Brain microvascular endothelial cell (primary cell): ENCODE measurements at regions not wholly inside any gene's neighbourhood (a gene's known extent, or its start where the extent isn't known, plus 50 kb on each side); places are given as distances from the start of the nearest gene placed in this dataset.
"Not testable (repeated sequence)": the region's sequence is repeated elsewhere in the genome, so short reads cannot be mapped to it uniquely, and the experiment has no call there.

Experiments
- DNase-seq: peaks from one replicate; pipeline ENCODE4 v3.0.0-alpha.2; 2020
- H3K27ac ChIP-seq: fragments of 250-450 bp; sonication (Bioruptor Pico); 2 replicates; pipeline ENCODE4 v1.5.1; 2020; ENCODE audit warnings: mild to moderate bottlenecking, moderate library complexity
- H3K27me3 ChIP-seq: fragments of 250-450 bp; sonication (Bioruptor Pico); replicated peaks from 2 replicates; pipeline ENCODE4 v1.5.1; 2020; ENCODE audit warnings: mild to moderate bottlenecking
- H3K36me3 ChIP-seq: fragments of 250-450 bp; sonication (Bioruptor Pico); replicated peaks from 2 replicates; pipeline ENCODE4 v1.5.1; 2020; ENCODE audit warnings: mild to moderate bottlenecking
- H3K4me3 ChIP-seq: 2 replicates; pipeline ENCODE4 v1.5.1; 2011; ENCODE audit warnings: low read depth, mild to moderate bottlenecking, control low read depth, low read length, moderate library complexity
- in situ Hi-C: cut with HindIII; loops from 2 replicates; pipeline ENCODE4 v1.10.0; 2017; ENCODE audit warnings: low sequenced_read_pairs, low pct_ligation_motif_present
- TF ChIP-seq, protein P1 (sequence below): IDR thresholded peaks from 2 replicates; pipeline ENCODE4 v1.5.1; 2011; ENCODE audit warnings: low read depth, mild to moderate bottlenecking, moderate library complexity, low read length, control low read depth, inconsistent platforms; ENCODE audit errors: missing control alignments

DNA sequence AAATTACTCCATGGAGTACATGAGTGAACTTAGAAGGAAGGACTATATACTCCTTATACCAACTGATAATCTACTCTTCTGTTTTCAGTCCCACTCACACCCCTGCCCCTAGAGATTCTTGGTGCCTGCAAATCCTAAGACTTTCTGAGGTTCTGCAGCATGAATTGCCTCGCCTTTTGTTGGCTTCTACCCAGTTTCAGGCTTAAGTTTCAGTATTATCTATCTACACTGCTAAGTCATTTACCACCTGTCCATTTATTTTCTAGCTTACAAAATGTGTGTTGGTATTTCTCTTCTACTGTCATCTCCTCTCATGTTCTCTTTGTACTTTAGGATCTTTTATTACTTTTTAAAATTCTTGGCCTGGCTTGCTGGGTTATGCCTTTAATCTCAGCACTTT lies 94.4 kb upstream of the AMOT start:
- in situ Hi-C loops, result no loop called here
- TF ChIP-seq, protein P1, sequence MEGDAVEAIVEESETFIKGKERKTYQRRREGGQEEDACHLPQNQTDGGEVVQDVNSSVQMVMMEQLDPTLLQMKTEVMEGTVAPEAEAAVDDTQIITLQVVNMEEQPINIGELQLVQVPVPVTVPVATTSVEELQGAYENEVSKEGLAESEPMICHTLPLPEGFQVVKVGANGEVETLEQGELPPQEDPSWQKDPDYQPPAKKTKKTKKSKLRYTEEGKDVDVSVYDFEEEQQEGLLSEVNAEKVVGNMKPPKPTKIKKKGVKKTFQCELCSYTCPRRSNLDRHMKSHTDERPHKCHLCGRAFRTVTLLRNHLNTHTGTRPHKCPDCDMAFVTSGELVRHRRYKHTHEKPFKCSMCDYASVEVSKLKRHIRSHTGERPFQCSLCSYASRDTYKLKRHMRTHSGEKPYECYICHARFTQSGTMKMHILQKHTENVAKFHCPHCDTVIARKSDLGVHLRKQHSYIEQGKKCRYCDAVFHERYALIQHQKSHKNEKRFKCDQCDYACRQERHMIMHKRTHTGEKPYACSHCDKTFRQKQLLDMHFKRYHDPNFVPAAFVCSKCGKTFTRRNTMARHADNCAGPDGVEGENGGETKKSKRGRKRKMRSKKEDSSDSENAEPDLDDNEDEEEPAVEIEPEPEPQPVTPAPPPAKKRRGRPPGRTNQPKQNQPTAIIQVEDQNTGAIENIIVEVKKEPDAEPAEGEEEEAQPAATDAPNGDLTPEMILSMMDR, result no peak
- H3K36me3 ChIP-seq, result no peaks in the 10 kb centered on the region
- no peak for DNase-seq
- no peaks in the 10 kb centered on the region for H3K27me3 ChIP-seq
- H3K27ac ChIP-seq, result no peak overlapping the region
- no peak overlapping the region for H3K4me3 ChIP-seq

DNA sequence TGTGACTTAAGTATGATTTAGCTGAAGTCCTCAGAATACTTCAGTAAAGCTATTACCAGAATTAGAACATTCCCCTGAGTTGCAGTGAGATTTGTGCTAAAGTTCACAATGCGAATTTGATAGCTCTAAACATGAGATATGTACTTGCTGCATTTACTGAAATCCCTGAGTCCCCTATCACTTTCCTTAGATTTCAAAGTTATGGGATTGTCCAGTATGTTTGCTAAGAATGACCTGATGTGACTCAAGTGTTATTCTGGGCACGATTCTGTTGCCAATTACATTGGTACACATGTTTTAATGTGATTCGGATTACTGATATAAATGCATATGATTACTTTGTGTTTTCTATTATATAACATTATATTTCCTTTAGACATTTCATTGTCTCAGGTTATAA lies 91.3 kb upstream of the AMOT start:
- Histone ChIP-seq H3K27me3 (no peaks in the 10 kb centered on the region), H3K36me3 (no peaks in the 10 kb centered on the region), H3K27ac (no peak overlapping the region), H3K4me3 (no peak overlapping the region)
- in situ Hi-C loops, result no loop called here
- TF ChIP-seq, protein P1, result no peak
- DNase-seq, result no peak

DNA sequence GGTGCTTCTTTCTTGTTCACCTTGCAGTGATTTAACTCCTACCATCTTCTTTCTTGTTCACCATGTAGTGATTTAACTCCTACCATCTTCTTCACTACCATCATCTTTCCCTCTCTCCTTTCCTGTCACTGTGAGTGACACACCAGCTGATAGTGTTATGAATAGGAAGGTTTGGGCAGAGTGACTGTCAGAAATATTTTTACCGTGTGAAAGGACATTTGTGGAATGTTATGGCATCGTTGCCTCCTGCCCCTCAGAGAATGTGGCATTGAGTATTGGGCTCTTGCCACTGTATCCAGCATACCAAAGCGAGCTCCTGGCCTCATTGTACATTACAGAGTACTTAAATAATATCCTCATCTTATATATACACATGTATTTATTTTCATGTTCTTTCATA lies 90.8 kb upstream of the AMOT start:
- no peaks in the 10 kb centered on the region for H3K27me3 ChIP-seq
- H3K4me3 ChIP-seq, result no peak overlapping the region
- TF ChIP-seq, protein P1, result no peak
- no peak for DNase-seq
- no peaks in the 10 kb centered on the region for H3K36me3 ChIP-seq
- in situ Hi-C loops, result no loop called here
- H3K27ac ChIP-seq, result no peak overlapping the region

DNA sequence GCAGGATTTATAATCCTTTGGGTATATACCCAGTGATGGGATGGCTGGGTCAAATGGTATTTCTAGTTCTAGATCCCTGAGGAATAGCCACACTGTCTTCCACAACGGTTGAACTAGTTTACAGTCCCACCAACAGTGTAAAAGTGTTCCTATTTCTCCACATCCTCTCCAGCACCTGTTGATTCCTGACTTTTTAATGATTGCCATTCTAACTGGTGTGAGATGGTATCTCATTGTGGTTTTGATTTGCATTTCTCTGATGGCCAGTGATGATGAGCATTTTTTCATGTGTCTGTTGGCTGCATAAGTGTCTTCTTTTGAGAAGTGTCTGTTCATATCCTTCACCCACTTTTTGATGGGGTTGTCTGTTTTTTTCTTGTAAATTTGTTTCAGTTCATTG lies 82.8 kb upstream of the AMOT start:
- DNase-seq, in situ Hi-C loops, H3K4me3 ChIP-seq, H3K36me3 ChIP-seq, H3K27me3 ChIP-seq, H3K27ac ChIP-seq: not testable (repeated sequence)

DNA sequence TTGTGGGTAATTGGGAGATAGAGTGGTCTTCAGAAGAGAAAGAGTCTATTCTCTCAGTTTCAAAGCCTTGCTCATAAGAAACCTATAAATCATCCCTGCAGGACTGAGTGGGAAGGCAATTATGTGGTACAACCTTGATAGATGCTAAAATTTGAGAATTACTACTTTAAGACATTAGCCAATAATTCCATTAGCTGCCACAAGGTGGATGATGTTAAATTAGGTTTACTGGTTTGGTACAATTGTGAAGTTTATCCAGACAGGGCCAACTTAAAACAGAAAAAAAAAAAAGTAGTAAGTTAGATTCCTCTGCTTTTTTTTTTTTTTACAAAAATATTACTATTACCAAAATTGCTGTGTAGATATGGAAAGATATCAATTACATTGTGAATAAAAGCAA lies 73.2 kb upstream of the AMOT start:
- no peaks in the 10 kb centered on the region for H3K36me3 ChIP-seq
- in situ Hi-C loops, result no loop called here
- TF ChIP-seq, protein P1, result no peak
- H3K27me3 ChIP-seq, result no peaks in the 10 kb centered on the region
- no peak for DNase-seq
- no peak overlapping the region for H3K4me3 ChIP-seq
- no peak overlapping the region for H3K27ac ChIP-seq

DNA sequence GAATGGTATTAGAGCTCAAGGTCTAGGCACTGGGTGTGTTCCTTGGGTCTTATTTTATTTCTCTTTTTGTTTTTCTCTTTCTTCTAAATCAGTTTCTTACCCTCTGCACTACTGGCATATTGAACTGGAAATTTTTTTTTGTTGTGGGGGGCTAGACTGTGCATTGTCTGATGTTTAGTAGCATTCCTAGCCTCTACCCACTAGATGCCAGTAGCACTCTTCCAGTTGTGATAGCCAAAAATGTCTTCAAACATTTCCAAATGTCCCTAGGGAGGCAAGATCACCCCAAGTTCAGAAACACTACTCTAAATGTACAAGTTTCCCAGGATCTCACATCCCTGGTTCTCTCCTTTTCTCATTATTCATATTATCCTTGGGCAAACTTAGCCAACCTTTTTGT lies 69.8 kb upstream of the AMOT start:
- H3K4me3 ChIP-seq, result no peak overlapping the region
- no peaks in the 10 kb centered on the region for H3K27me3 ChIP-seq
- H3K27ac ChIP-seq, result no peak overlapping the region
- H3K36me3 ChIP-seq, result no peaks in the 10 kb centered on the region
- TF ChIP-seq, protein P1, result no peak
- no peak for DNase-seq
- in situ Hi-C loops, result no loop called here
